Psoas muscle (tissue), 7 donors: ENCODE measurements at regions not wholly inside any gene's neighbourhood (a gene's known extent, or its start where the extent isn't known, plus 50 kb on each side); places are given as distances from the start of the nearest gene placed in this dataset.

ENCODE experiments used
- ATAC-seq, 4 donors: fragments of 200-7000 bp; cut with Tn5 transposase; one replicate each; pipeline ENCODE4 v1.9.1; 2020; ENCODE audit warnings: moderate library complexity in 3 of 4, mild to moderate bottlenecking in 2 of 4
- DNase-seq, 2 donors: peaks; one replicate each; pipeline ENCODE4 v3.0.0-alpha.2; 2020
- H3K27ac ChIP-seq: fragments of 200-600 bp; one replicate; pipeline ENCODE4 v1.8.0; 2022
- H3K27me3 ChIP-seq, 3 donors: fragments of 200-600 bp in 1 of 3; one replicate each; pipeline versions ENCODE4 v1.6.1 to v1.8.0; 2013 to 2022; ENCODE audit warnings: low read length in 2 of 3, mild to moderate bottlenecking in 2 of 3, moderate library complexity in 1 of 3; ENCODE audit not compliant: insufficient read depth in 3 of 3
- H3K36me3 ChIP-seq, 2 donors: fragments of 200-600 bp in 1 of 2; one replicate each; pipeline versions ENCODE4 v1.6.1 to v1.8.0; 2013 to 2022; ENCODE audit warnings: low read depth in 1 of 2, mild to moderate bottlenecking in 1 of 2, moderate library complexity in 1 of 2; ENCODE audit not compliant: insufficient read depth in 1 of 2
- H3K4me1 ChIP-seq: fragments of 200-600 bp; one replicate; pipeline ENCODE4 v1.8.0; 2022
- H3K4me3 ChIP-seq: fragments of 200-600 bp; one replicate; pipeline ENCODE4 v1.8.0; 2022; ENCODE audit warnings: mild to moderate bottlenecking
- H3K9me3 ChIP-seq: fragments of 200-600 bp; one replicate; pipeline ENCODE4 v1.8.0; 2022
- WGBS, 3 donors: extraction: QIAGEN DNeasy Blood & Tissue Kit; methylation state at CpG; one replicate each; pipeline versions ENCODE4 v1.1.6 to v1.1.7; 2013; 5-methylcytosine and 5-hydroxymethylcytosine counted together
- intact Hi-C, 2 donors: fragments of 100-400 bp; cut with DNase I; formaldehyde crosslinking; loops; one replicate each; pipeline versions ENCODE4 v1.11.0 to v1.14.2; 2022
- TF ChIP-seq, protein P1 (sequence below): fragments of 200-600 bp; IDR thresholded peaks from one replicate; pipeline ENCODE4 v1.8.0; 2022; ENCODE audit warnings: antibody characterized with exemption
- donor health status: healthy with polysubstance abuse.
- donor health status: DM: no; HTN: no; CAD: no; lungs with moderate emphysema.
- donor health status: Bipolar disorder and iron deficiency.
- donor health status: healthy.
- donor health status: DM: yes; HTN: yes; CAD: no.
- donor health status: DM: no; HTN: no; CAD: no.
- donor health status: DM: yes; HTN: yes; CAD: no.

DNA sequence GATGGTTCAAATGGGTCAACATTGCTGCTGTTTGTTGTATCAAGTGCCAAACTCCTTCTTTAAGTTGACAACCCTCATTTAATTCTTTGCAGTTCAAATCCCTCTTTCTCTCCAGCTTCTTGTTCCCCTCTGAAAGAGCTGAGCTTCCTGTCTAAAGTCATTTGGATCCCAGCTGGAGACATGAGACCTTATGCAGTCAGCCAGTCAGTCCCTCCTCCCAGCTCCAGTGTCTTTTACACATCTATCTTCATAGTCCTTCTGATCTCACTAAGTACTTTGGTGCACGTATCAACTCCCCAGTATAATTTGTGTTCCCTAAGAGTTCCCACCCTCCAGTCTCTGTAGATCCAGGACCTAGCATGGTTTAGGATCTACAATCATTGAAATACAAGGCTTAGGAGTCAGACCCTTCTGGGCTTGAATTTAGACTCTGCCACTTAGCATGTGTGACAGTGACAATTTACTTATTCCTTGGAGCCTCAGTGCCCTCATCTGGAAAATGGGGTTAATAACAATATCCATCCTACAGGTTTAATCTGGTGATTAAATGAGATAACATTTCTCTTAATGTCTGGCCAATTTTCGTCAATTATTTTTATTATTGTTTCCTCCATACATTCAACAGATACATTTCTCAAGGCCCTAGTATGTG, 102.8 kb upstream of the SEMA6D start:
- Histone ChIP-seq H3K27ac (no peak overlapping the region), H3K4me3 (no peak overlapping the region), H3K36me3 (no peaks in the 10 kb centered on the region), H3K9me3 (no peaks in the 10 kb centered on the region), H3K4me1 (no peaks in the 10 kb centered on the region), H3K27me3 (no peaks in the 10 kb centered on the region)
- intact Hi-C loops, result loop anchor here in 1 of 2 donors (5.0 kb wide), 1 partner anchor 417 kb away; no protein-coding TSS in a partner anchor
- 69 to 70% (median 69%) methylated on average over 2 of the region's 2 CpGs for WGBS, 3 donors
- ATAC-seq (no peak), DNase-seq (no peak)
- TF ChIP-seq, protein P1, sequence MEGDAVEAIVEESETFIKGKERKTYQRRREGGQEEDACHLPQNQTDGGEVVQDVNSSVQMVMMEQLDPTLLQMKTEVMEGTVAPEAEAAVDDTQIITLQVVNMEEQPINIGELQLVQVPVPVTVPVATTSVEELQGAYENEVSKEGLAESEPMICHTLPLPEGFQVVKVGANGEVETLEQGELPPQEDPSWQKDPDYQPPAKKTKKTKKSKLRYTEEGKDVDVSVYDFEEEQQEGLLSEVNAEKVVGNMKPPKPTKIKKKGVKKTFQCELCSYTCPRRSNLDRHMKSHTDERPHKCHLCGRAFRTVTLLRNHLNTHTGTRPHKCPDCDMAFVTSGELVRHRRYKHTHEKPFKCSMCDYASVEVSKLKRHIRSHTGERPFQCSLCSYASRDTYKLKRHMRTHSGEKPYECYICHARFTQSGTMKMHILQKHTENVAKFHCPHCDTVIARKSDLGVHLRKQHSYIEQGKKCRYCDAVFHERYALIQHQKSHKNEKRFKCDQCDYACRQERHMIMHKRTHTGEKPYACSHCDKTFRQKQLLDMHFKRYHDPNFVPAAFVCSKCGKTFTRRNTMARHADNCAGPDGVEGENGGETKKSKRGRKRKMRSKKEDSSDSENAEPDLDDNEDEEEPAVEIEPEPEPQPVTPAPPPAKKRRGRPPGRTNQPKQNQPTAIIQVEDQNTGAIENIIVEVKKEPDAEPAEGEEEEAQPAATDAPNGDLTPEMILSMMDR, result no peak

DNA sequence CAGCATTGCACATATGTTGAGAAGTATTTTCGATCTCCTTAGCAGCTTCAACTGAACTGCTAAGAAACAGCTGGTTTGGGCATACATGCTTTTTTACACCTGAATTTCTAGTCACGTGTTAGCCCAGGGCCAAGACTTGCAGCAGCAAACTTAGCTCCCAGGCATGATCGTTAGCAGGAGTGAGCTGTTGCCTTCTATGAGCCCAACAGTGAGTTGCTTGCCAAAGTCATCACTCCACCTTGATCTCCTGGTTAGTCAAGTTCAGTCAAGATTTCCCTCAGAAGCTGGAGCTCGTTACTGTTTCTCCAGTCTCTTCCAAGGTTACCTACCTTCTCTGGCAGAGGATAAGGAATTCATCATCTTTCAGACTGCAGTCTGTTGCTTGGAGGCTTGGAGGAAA, 100.4 kb upstream of the SEMA6D start:
- TF ChIP-seq, protein P1, result no peak
- Histone ChIP-seq H3K36me3 (no peaks in the 10 kb centered on the region), H3K9me3 (no peaks in the 10 kb centered on the region), H3K4me3 (no peak overlapping the region), H3K27me3 (no peaks in the 10 kb centered on the region), H3K4me1 (no peaks in the 10 kb centered on the region), H3K27ac (no peak overlapping the region)
- ATAC-seq (no peak), DNase-seq (no peak)
- 81 to 87% (median 82%) methylated on average over 4 of the region's 4 CpGs for WGBS, 3 donors
- intact Hi-C loops, result loop anchor here in 1 of 2 donors (5.0 kb wide), 1 partner anchor 420 kb away; no protein-coding TSS in a partner anchor

DNA sequence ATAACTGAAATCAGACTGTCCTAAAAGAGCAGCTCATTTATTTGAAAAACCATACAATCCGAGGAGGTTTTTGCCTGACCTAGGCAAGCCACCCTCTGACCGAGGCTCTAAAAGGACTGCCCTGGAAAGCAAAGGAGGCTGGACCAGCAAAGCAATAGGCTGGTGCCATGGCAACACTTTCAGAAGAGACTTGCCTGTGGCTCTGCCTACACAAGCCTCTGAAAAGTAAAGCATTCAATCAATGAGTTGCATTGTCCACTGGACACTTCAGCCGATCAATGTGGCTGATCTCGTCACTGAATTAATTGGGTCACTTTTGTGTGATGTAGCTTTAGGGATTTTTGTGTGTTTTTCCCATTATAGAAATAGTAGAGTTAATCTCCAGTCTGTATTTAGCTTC, 99.1 kb upstream of the SEMA6D start:
- Histone ChIP-seq H3K27me3 (no peaks in the 10 kb centered on the region), H3K4me1 (no peaks in the 10 kb centered on the region), H3K36me3 (no peaks in the 10 kb centered on the region), H3K4me3 (no peak overlapping the region), H3K27ac (no peak overlapping the region), H3K9me3 (no peaks in the 10 kb centered on the region)
- 79 to 86% (median 81%) methylated on average over 4 of the region's 4 CpGs for WGBS, 3 donors
- TF ChIP-seq, protein P1, result no peak
- ATAC-seq (no peak), DNase-seq (no peak)
- intact Hi-C loops, result loop anchor here in 1 of 2 donors (5.0 kb wide), 1 partner anchor 421 kb away; no protein-coding TSS in a partner anchor

DNA sequence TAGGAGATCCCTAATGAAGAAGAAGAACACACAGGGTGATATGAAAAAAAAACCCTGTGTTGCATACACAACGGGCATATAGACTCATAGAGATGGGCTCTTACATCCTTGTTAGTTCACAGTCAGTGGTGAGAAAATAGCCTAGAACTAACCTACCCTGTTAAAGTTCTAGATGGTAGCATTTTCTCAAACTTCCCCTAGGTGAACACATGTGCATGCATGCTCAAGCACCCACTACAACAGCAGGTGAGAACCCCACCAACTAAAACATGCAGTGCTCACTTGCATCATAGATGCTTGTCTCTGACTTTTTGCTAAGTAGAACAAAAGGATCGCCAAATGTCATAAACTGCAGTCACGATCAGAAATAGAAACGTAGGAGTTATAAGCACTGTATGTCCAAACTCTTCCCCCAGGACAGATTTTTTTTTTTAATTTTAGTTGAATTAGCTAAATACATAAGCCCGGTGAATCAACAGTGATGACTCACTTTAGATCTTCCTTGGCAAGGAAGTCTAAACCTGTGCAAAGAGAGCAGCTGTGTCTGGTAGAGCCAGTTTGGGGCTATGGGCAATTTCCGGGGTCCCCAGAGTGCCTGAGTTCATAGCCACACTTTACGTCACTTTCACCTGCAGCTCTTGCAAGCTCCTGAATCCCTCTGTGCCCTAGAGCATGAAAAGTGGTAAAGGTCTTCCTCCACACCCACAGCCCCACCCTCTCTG, 96.2 kb upstream of the SEMA6D start:
- Histone ChIP-seq H3K9me3 (no peaks in the 10 kb centered on the region), H3K36me3 (no peaks in the 10 kb centered on the region), H3K27me3 (no peaks in the 10 kb centered on the region), H3K27ac (no peak overlapping the region), H3K4me3 (no peak overlapping the region), H3K4me1 (no peaks in the 10 kb centered on the region)
- intact Hi-C loops, result no loop called here
- WGBS, 3 donors, result 54 to 74% (median 63%) methylated on average over 7 of the region's 7 CpGs
- TF ChIP-seq, protein P1, result no peak
- ATAC-seq, result no peak
- no peak for DNase-seq
